ENCODE measurements at regions not wholly inside any gene's neighbourhood (a gene's known extent, or its start where the extent isn't known, plus 50 kb on each side); places are given as distances from the start of the nearest gene placed in this dataset.

GRCh38 chr12:97324471-97324870 lies 138.1 kb upstream of the RMST start:
- no peak for DNase-seq (ENCODE audit: low spot score)

GRCh38 chr12:97335115-97335514 lies 127.5 kb upstream of the RMST start:
- DNase-seq (ENCODE audit: low spot score) = no peak

DNA sequence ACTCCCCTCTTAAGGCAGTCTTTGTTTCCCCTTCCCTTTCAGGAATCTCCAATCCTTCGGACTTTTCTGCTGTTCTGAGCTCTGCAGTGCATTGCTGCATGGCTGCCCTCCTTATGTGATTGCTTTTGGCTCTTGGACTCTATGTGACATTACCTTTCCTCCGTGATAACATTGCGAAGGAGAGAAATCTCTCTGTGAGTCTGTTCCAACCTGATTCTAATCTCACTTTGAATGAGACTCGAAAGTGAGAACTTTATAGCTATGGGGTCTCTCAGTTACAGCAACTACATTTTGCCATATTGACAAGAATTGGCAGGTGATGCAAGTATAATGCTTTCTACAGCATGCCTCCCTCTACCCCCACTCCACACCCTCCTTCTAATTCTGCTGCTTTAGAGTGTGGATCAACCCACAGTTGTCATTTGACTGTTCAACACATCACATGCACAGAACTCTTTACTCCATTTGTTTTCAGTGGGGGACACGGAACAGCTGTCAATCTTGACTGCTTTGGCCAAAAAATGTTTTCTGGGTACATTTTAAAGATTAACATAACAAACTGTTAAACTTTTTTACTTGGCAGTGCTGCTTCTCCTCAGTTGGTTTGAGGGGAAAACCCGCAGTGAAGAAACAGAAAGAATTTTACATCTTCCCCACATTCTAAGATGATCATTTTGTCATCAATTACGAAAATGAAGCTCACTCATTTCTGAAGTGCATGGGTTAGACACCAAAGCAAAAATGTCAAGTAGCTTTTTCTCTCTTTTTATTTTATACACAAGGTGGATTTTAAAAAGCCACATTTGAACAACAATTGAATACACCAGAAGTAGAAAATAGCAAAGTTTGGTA lies 125.5 kb upstream of the RMST start:
- no peak for DNase-seq (ENCODE audit: low spot score)

DNA sequence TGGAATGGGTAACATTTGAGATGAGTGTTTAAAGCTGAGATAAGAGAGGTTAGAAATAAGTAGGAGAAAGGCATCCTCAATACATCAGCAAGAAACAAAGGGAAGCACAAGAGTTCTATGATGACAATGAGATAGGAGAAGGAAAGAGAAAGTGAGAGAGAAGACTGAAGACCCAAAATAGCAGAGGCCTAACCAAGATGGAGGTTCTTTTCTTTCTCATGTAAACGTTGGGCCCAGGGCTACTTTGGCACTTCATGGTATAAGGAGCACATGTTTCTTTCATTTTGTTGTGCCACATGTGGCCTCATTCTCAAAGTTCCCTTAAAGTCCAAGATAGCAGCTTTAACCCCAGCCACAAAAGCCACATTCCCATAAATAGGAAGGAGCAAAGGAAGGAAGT lies 120.5 kb upstream of the RMST start:
- no peak for DNase-seq (ENCODE audit: low spot score)

DNA sequence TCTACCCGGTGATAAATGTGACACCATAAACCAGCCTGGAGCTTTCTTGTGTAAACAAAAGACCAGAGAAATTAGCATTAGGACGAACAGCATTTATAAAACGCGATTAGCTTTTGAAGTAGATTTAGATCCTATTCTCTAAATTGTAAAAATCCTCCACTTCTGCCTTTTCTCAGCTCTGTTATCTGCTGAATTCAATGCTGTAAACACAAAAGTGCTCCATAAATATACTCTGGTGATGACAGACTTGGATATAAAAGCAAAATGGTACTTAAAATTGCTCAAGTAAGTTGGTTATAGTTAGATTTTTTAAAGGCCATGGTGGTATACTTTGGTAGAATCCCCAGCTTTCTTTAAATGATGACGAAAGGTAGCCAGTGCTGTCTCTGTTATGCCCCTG lies 114.6 kb upstream of the RMST start:
- DNase-seq (ENCODE audit: low spot score) = no peak

- DNase-seq (ENCODE audit: low spot score) = no peak
Observed at GRCh38 chr12:97358361-97358760, 104.2 kb upstream of the RMST start.

DNA sequence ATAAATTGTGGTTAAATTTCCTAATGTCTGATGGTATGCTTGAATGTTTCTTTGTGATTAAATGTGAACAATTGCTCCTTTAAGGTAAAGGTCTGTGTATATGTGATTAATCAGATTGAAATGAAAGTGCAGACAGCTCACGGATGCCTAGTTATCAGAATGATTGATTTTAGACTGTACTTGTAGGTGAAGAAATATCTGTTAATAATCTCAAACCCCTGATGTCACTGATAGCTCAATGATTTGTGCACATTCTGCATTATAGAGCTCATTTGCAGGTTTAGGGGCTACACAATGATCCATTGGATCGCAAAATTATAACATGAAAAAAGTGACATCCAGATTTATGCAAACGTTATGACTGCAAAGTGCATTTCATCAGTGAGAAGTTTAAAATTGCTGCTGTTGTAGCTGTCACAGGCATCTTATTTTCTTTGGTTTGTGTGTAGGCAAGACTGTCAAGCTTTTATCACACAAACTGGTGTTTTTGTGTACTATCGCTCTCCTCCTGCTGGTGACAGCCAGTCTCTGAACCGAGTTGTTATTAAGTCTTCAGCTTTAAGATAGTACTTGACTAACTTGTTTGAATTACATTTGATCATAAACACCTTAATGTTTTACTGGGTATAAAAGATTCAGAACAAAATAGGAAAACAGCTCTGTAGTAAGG lies 103.4 kb upstream of the RMST start:
- no peak for DNase-seq (ENCODE audit: low spot score)

GRCh38 chr12:97363693-97364092 lies 98.9 kb upstream of the RMST start:
- DNase-seq (ENCODE audit: low spot score) = no peak

GRCh38 chr12:97368462-97369163 lies 94.0 kb upstream of the RMST start:
- no peak for DNase-seq (ENCODE audit: low spot score)

DNA sequence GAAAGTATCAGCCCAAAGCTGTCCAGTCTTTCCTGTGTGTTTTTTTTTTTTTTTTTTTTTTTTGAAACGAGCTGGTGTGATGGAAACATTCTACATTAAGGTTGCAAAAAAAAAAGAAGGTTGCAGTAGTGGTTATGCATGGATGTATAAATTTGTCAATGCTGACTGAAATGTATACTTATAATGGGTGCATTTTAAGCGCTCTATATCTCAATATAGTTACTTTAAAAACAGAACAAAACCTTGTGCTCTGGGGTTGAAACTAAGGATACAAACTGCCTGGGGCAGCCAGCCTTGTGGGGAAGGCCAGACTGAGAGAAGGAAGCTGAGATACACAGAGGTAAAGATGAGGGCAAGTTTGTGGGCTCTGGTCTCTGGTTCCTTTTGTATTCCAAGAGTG lies 87.3 kb upstream of the RMST start:
- DNase-seq (ENCODE audit: low spot score) = no peak

DNA sequence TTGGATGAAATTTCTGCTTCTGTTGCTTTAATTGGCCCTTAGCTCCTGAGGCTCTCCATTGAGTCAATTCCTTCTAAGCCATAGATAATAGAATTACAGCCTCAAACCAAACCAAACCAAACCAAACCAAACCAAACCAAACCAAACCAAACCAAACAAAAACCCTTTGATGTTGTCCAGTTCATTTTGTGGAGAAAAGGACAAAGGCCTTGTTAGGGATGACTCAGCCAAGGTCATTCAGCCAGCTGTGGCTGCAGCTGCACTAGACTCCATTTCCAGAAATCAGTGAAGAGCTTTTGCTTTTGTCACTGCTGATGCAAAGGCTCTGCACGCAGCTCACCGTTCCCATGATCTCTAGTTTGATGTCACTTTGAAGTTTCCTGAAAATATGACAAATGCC lies 82.2 kb upstream of the RMST start:
- DNase-seq (ENCODE audit: low spot score) = no peak

DNA sequence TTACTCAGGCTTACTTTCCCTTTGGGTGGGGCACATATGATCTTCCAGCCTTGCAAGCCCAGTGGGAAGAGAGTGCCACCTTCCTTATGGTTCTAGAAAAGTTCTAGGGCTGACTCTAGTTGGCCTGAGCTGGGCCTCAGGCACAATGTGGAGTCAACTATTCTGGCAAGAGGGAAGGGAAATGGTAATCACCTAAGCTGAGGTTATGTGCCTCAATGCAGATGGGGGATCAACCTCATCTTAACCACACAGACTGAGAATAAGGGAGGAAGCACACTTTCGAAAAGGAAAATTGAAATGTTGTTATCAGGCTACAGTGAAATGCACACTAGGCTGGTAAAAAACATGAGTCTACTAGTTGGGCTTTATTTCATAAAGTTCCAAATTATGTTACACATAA lies 77.5 kb upstream of the RMST start:
- no peak for DNase-seq (ENCODE audit: low spot score)

DNA sequence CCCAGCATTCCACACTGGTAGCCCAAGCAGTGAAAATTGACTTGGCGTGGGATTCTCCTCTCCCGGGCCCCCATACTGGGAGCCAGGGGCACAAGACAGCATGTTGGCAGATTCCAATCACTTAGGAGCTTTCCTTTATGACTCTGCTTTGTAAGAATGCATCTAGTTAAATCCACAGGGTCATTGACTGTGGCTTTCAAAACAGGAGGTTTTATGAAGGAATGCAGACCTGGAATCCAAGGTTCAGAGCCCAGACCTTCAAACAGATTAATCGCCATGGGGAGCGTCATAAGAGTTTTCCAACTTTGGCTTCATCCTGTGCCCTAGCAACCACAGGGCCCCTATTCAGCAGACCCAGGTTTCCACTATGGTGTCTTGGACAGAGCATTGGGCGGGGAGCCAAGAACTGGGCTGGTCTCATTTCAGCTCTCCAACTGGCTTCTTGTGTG lies 76.4 kb upstream of the RMST start:
- DNase-seq (ENCODE audit: low spot score) = no peak

GRCh38 chr12:97387844-97388243 lies 74.8 kb upstream of the RMST start:
- DNase-seq (ENCODE audit: low spot score) = no peak

- DNase-seq (ENCODE audit: low spot score) = no peak
Observed at GRCh38 chr12:97394657-97395056, 67.9 kb upstream of the RMST start.

DNA sequence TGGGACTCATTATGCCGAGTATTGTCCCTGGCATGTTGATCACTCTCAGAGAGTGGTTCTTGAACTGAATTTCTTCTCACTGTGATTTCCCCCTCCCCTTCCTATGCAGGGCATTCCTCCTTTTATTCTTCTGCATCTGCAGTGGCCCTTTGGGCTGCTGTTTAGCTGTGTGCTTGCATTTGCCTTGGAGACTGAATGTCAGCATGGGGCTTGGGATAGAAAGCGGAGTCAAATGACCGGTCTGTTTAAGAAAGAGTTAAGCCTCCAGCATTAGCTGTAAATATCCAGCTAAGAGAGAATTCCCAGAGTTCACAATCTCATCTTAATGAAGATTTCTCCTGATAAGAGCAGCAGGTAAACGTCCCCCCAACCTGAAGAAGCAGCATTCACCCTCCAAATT lies 65.6 kb upstream of the RMST start:
- DNase-seq (ENCODE audit: low spot score) = no peak

GRCh38 chr12:97398704-97399103 lies 63.9 kb upstream of the RMST start:
- DNase-seq (ENCODE audit: low spot score) = no peak

- DNase-seq (ENCODE audit: low spot score) = no peak
Observed at GRCh38 chr12:97404093-97404492, 58.5 kb upstream of the RMST start.

- DNase-seq (ENCODE audit: low spot score) = peak; percentile 17
Observed at GRCh38 chr12:97404543-97404942, 58.1 kb upstream of the RMST start.

GRCh38 chr12:97408363-97408762 lies 54.2 kb upstream of the RMST start:
- no peak for DNase-seq (ENCODE audit: low spot score)

GRCh38 chr12:97411341-97411740 lies 51.3 kb upstream of the RMST start:
- DNase-seq (ENCODE audit: low spot score) = no peak

Measured in mucosa of gallbladder (tissue), 1 donor.